Left ventricle myocardium inferior (tissue), 1 donor: ENCODE measurements at regions not wholly inside any gene's neighbourhood (a gene's known extent, or its start where the extent isn't known, plus 50 kb on each side); places are given as distances from the start of the nearest gene placed in this dataset.

Experiments
- DNase-seq: peaks from one replicate; pipeline ENCODE4 v3.0.0-alpha.2; 2020
- H3K27ac ChIP-seq: fragments of 200-600 bp; replicated peaks from 2 replicates; pipeline ENCODE4 v1.8.0; 2021
- H3K27me3 ChIP-seq: fragments of 200-600 bp; 2 replicates; pipeline ENCODE4 v1.8.0; 2021; ENCODE audit warnings: low read depth
- H3K36me3 ChIP-seq: fragments of 200-600 bp; 2 replicates; pipeline ENCODE4 v1.8.0; 2021
- H3K4me1 ChIP-seq: fragments of 200-600 bp; 2 replicates; pipeline ENCODE4 v1.8.0; 2021
- H3K4me3 ChIP-seq: fragments of 200-600 bp; 2 replicates; pipeline ENCODE4 v1.8.0; 2021; ENCODE audit warnings: mild to moderate bottlenecking, moderate library complexity
- H3K9me3 ChIP-seq: fragments of 200-600 bp; replicated peaks from 2 replicates; pipeline ENCODE4 v1.8.0; 2021
- CTCF ChIP-seq: fragments of 200-600 bp; IDR thresholded peaks from 2 replicates; pipeline ENCODE4 v1.8.0; 2021; ENCODE audit warnings: antibody characterized with exemption, mild to moderate bottlenecking, borderline replicate concordance
- intact Hi-C: fragments of 100-400 bp; cut with micrococcal nuclease; formaldehyde crosslinking; loops from one replicate; pipeline ENCODE4 v1.11.0; 2022
- donor health status: DM: no; HTN: yes; CAD: no; lungs with severe emphysema.

DNA sequence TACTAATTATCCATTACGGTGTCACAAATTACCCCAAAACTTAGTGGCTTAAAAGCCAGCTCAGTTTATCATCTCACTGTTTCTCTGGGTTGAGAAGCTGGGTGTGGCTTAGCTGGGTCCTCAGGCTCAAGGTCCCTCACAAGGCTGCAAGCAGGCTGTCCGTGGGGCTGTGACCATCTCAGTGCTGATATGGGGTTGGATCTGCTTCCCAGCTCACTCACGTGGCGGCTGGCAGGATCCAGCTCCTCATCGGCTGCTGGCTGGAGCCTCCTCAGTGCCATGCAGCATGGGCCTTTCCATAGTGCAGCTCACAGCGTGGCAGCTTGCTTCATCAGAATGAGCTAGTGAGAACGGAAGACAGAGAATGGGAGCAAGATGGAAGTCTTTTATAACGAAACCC, 128.5 kb upstream of the CPEB4 start:
- no peaks in the 10 kb centered on the region for H3K27me3 ChIP-seq

GRCh38 chr5:173760461-173761177, 127.5 kb upstream of the CPEB4 start:
- intact Hi-C loops, result no loop called here
- Histone ChIP-seq H3K27me3 (no peaks in the 10 kb centered on the region), H3K4me3 (no peak overlapping the region), H3K4me1 (peaks cover 39% of the 10 kb centered on the region), H3K9me3 (no peaks in the 10 kb centered on the region), H3K36me3 (no peaks in the 10 kb centered on the region), H3K27ac (no peak overlapping the region)
- no peak for DNase-seq
- no peak for TF ChIP-seq CTCF

More for the DNA sequence above, 128.5 kb upstream of the CPEB4 start:
- H3K4me3 ChIP-seq, result no peak overlapping the region
- intact Hi-C loops, result no loop called here
- peaks cover 29% of the 10 kb centered on the region for H3K4me1 ChIP-seq
- H3K27ac ChIP-seq, result peak overlapping the region; percentile 27
- TF ChIP-seq CTCF, result no peak
- H3K36me3 ChIP-seq, result no peaks in the 10 kb centered on the region
- H3K9me3 ChIP-seq, result no peaks in the 10 kb centered on the region
- no peak for DNase-seq

DNA sequence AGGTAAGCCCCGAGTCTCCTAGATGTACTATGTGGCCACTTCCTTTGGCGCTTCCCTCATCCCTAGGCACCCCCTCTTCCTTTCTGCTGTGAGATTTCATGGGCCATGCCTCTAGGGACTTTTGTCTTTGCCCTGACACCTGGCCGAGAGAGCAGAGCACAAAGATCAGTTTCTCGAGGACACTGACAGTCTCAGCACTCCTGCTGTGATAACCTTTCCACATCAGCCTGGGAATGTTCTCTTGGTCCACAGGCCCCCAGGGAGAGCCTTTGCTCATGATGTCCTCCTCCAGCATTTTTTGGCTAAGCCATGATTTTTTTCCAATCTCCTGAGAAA, 127.0 kb upstream of the CPEB4 start:
- TF ChIP-seq CTCF, result no peak
- Histone ChIP-seq H3K9me3 (no peaks in the 10 kb centered on the region), H3K4me1 (peaks cover 44% of the 10 kb centered on the region), H3K36me3 (no peaks in the 10 kb centered on the region), H3K27ac (no peak overlapping the region), H3K27me3 (no peaks in the 10 kb centered on the region), H3K4me3 (no peak overlapping the region)
- DNase-seq, result no peak
- intact Hi-C loops, result no loop called here

GRCh38 chr5:173762045-173762444, 126.1 kb upstream of the CPEB4 start:
- DNase-seq, result no peak
- no peak overlapping the region for H3K27ac ChIP-seq
- no peak overlapping the region for H3K4me3 ChIP-seq
- intact Hi-C loops, result no loop called here
- no peaks in the 10 kb centered on the region for H3K9me3 ChIP-seq
- no peak for TF ChIP-seq CTCF
- no peaks in the 10 kb centered on the region for H3K36me3 ChIP-seq
- no peaks in the 10 kb centered on the region for H3K27me3 ChIP-seq
- peaks cover 53% of the 10 kb centered on the region for H3K4me1 ChIP-seq

DNA sequence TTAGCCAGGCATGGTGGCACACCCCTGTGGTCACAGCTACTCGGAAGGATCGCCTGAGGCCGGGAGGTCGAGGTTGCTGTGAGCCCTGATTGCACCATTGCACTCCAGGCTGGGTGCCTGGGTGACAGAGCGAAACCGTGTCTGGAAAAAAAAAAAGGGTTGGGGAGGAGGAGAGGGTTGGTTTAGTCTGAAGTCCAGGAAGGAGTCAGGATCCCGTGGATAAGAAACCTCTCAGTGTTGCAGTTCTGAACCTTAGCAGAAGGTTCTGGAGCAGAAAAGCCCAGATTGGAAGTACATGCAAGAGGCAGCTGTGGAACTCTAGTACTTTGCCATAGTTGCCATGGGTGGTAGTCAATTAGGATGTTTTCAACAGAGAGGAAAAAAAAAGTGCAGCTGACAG, 125.2 kb upstream of the CPEB4 start:
- Histone ChIP-seq H3K4me1 (peaks cover 50% of the 10 kb centered on the region), H3K36me3 (no peaks in the 10 kb centered on the region), H3K27ac (no peak overlapping the region), H3K4me3 (no peak overlapping the region), H3K27me3 (no peaks in the 10 kb centered on the region), H3K9me3 (no peaks in the 10 kb centered on the region)
- no peak for TF ChIP-seq CTCF
- DNase-seq, result no peak
- intact Hi-C loops, result no loop called here

- H3K27me3 ChIP-seq, result no peaks in the 10 kb centered on the region
- peaks cover 51% of the 10 kb centered on the region for H3K4me1 ChIP-seq
- intact Hi-C loops, result no loop called here
- H3K27ac ChIP-seq, result peak overlapping the region; percentile 93
- TF ChIP-seq CTCF, result no peak
- H3K36me3 ChIP-seq, result no peaks in the 10 kb centered on the region
- no peak for DNase-seq
- no peak overlapping the region for H3K4me3 ChIP-seq
- H3K9me3 ChIP-seq, result no peaks in the 10 kb centered on the region
Observed at GRCh38 chr5:173763410-173763809, 124.7 kb upstream of the CPEB4 start.
